ENCODE measurements at regions not wholly inside any gene's neighbourhood (a gene's known extent, or its start where the extent isn't known, plus 50 kb on each side); places are given as distances from the start of the nearest gene placed in this dataset.

DNA sequence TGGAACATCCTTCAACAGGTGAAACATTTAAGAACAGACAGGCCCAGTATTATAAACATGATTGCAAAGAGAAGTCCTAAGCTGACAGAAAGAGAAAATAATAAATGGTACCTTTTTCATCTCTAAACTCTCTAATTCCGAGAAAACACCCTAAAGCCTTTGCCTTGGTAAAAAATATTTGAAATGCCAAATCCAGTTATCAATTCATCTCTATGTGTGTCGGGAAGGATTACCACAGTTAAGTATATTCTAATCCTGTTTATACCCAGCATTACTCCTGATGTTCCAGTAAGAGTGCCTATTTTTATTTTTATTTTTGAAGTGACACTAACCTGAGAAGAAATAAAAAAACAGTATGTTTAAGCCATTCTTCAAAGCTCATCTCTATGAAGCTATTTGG, 219.3 kb upstream of the NANOGP8 start:
- DNase-seq (ENCODE audit: insufficient read length) (no peak), FAIRE-seq (no peak)
- TF ChIP-seq TAF1 (IDR thresholded peaks at IDR 0.05; ENCODE audit: borderline replicate concordance, low read depth, low read length) (no peak), POLR2A (IDR thresholded peaks at IDR 0.05; ENCODE audit: low read depth, low read length) (no peak), POLR2AphosphoS5 (IDR thresholded peaks at IDR 0.05; ENCODE audit: low read depth, low read length) (no peak)

DNA sequence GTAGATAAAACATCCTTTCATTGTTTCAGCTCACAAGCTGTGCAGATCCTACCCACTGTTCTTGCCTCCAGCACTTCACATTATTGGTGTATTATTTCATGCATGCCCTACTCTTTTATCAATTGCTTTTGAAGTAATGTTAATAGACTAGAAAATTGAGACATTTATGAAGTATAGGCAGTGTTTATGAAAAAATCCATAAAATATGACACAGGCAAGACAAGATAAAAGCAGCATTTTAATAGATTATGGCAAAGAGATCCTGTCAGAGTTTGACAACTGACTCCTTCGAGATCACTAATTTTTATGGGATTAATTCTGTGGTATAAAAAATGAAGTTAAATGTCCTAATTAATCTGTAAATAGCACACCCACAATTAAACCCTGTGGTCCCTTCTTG, 217.2 kb upstream of the NANOGP8 start:
- DNase-seq (ENCODE audit: insufficient read length) (no peak), FAIRE-seq (no peak)
- TF ChIP-seq POLR2A (IDR thresholded peaks at IDR 0.05; ENCODE audit: low read depth, low read length) (no peak), TAF1 (IDR thresholded peaks at IDR 0.05; ENCODE audit: borderline replicate concordance, low read depth, low read length) (no peak), POLR2AphosphoS5 (IDR thresholded peaks at IDR 0.05; ENCODE audit: low read depth, low read length) (no peak)

DNA sequence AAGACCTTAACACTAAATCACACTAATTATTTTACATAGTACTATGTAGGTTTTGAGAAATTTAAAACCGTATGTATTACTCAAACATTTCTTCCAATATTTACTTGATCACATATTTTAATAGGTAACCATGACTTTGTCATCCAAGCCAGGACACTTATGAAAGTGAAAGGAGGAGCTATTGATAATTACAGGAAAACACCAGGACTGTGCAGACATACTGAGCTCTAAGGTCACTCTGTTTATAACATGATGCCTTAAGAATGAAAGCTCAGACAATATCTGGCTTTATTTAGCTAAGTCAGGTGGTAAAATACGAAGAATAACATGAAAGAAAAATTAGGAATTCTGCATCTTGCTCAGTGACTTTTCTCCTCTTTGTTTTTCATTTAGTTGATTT, 216.0 kb upstream of the NANOGP8 start:
- TF ChIP-seq TAF1 (IDR thresholded peaks at IDR 0.05; ENCODE audit: borderline replicate concordance, low read depth, low read length) = no peak
- no peak for TF ChIP-seq POLR2A (IDR thresholded peaks at IDR 0.05; ENCODE audit: low read depth, low read length)
- no peak for TF ChIP-seq POLR2AphosphoS5 (IDR thresholded peaks at IDR 0.05; ENCODE audit: low read depth, low read length)
- no peak for FAIRE-seq

DNA sequence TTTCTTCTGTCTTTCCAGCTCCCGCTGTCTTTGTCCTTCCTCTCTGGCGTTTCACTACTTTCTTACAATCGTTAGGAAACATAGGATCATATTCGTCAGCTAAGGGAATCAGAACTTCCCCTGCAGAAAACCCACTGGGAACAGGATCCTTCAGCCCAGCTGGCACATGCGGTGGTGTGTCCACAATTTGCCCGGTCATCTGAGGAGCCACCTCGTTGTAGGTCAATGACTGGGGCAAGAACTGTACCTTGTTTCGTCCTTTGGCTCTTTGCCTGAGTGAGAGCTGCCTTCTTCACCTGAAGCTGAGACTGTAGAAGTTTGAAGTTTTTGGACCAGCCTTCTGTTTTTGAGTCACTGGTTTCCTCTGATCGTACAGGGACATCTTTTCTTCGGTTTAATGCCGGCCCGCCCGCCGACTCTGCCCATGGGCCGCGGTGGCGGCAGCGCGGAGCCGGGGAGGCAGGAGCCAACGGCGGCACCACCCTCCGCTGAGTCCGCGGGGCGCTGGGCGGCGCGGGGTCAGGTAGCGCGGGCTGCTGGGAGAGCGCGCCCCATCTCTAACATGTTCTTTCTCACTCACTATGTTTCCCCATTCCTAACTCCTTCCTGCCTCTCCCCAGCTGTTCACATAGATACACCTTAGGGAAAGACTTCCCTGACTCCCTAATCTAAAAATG, 214.1 kb upstream of the NANOGP8 start:
- no peak for DNase-seq (ENCODE audit: insufficient read length)
- FAIRE-seq = no peak
- TF ChIP-seq TAF1 (IDR thresholded peaks at IDR 0.05; ENCODE audit: borderline replicate concordance, low read depth, low read length) (no peak), POLR2A (IDR thresholded peaks at IDR 0.05; ENCODE audit: low read depth, low read length) (no peak), POLR2AphosphoS5 (IDR thresholded peaks at IDR 0.05; ENCODE audit: low read depth, low read length) (no peak)

More for the DNA sequence above, 216.0 kb upstream of the NANOGP8 start:
- DNase-seq (ENCODE audit: insufficient read length) = no peak

DNA sequence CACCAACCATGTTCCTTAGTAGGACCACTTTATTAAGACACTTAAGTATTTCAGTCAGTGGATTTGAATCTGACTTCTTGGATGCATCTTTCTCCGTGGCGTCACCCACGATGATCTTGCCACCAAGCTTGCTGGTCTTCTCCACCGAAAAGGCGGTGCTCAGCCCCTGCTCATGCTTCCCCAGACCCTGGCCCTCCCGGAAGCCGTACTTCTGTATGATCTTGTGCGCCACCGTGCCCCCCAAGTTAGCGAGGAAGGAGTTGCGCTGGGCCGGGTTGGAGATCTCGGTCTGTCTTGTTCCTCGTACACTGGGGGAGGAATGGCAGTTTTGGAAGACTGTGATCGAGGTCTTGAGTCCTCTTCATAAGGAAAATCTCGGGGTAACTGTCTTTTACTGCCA, 213.4 kb upstream of the NANOGP8 start:
- TF ChIP-seq TAF1 (IDR thresholded peaks at IDR 0.05; ENCODE audit: borderline replicate concordance, low read depth, low read length) (no peak), POLR2A (IDR thresholded peaks at IDR 0.05; ENCODE audit: low read depth, low read length) (no peak), POLR2AphosphoS5 (IDR thresholded peaks at IDR 0.05; ENCODE audit: low read depth, low read length) (no peak)
- FAIRE-seq = no peak
- no peak for DNase-seq (ENCODE audit: insufficient read length)

DNA sequence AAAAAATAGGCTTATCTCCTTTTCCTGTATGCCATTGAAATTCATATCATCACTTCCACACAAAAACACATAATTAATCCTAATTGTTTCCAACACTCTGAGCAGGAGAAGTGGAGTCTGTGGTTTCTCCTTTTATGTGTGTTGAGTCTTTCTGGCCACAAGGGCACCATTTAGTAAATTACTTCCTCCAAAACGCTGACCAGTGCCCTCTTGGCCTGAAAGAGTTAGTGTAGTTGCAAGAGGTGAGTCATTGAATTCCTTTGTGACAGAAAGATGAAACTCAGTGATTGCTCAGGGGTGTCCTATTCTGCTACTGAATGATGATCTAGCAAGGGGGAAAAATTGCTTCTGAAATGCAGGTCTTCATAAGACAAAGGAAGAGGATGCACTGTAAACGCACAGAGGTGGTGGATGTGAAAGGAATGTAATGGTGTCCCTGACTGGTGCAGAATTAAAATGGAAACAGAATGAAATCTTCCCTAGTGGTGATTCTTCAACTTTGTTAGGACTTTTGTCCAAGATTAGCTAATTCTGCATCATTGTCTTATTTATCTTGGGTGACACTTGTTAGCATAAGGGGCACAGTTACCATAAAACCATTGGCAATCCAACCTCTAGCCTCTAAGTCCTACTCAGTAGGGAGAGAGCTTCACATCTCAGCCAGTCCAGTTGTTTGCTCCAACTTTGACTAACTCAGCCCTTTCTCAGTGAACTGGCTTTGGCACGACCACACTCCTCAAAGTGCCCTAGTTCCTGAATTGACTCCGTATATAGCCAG, 208.4 kb upstream of the NANOGP8 start:
- FAIRE-seq (no peak), DNase-seq (ENCODE audit: insufficient read length) (no peak)
- TF ChIP-seq TAF1 (IDR thresholded peaks at IDR 0.05; ENCODE audit: borderline replicate concordance, low read depth, low read length) = no peak
- no peak for TF ChIP-seq POLR2AphosphoS5 (IDR thresholded peaks at IDR 0.05; ENCODE audit: low read depth, low read length)
- TF ChIP-seq POLR2A (IDR thresholded peaks at IDR 0.05; ENCODE audit: low read depth, low read length) = no peak

DNA sequence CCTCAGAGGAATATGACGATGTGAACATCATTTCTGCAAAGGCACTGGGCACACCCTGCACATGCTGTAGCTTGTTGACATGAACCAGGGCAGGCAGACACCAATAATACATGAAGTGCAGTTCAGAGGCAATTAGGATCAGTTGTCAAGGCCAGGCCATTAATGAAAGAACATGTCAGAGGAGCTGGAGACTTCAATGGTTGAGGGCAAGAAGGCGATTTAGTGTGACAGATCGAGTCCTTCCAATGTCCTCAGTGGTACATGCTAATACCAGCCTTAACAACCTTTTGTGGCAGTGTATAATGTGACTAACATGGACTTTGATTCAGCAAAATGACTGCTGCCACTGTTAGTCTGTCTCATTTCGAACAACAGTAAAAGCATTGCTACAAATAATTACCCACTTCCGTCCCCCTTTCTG, 205.2 kb upstream of the NANOGP8 start:
- no peak for FAIRE-seq
- TF ChIP-seq TAF1 (IDR thresholded peaks at IDR 0.05; ENCODE audit: borderline replicate concordance, low read depth, low read length) = no peak
- TF ChIP-seq POLR2AphosphoS5 (IDR thresholded peaks at IDR 0.05; ENCODE audit: low read depth, low read length) = no peak
- TF ChIP-seq POLR2A (IDR thresholded peaks at IDR 0.05; ENCODE audit: low read depth, low read length) = no peak
- no peak for DNase-seq (ENCODE audit: insufficient read length)

DNA sequence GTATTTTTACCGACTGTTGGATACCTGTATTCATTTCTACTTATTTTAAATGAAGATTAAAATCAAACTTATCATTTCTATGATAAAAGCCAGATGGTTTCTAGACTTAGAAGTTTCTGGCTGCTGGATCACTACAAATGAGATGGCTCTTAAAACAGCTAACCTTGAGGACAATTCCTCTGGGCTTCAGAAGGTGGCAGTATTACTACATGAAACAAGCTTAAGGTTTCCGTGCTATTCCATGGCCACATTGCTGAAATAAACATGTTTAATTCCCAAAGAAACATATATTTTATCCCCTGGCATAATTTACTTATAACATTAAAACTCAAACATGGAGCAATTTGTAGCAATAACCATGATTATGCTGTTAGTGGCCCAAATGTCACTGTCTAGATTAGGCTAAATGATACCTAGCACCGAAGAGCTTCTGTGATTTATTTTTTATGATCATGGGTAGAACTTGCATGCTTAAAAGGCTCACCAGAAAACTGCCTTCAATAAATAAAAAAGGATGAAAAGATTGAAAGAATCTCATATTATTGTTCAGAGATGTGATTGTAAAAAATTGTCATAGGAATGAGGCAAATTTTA, 204.0 kb upstream of the NANOGP8 start:
- DNase-seq (ENCODE audit: insufficient read length) (no peak), FAIRE-seq (no peak)
- TF ChIP-seq TAF1 (IDR thresholded peaks at IDR 0.05; ENCODE audit: borderline replicate concordance, low read depth, low read length) (no peak), POLR2AphosphoS5 (IDR thresholded peaks at IDR 0.05; ENCODE audit: low read depth, low read length) (no peak), POLR2A (IDR thresholded peaks at IDR 0.05; ENCODE audit: low read depth, low read length) (no peak)

DNA sequence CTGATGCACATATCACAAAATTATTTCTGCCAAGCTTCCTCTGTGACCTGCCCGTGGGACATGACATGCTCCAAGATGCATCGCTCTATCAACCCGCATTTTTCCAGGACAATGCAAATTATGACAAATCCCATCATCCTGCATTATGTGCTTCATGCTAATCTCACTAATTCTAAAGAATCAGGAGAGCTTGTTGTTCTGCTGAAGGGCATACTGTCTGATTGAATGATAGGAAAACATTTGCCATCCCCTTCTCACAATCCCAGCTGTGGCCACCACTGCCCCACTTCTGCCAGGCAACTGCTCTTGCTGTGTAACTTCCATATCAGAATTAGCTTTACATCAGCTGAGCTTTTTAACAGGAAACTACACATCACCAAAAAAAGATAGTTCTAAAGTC, 203.5 kb upstream of the NANOGP8 start:
- FAIRE-seq = no peak
- TF ChIP-seq TAF1 (IDR thresholded peaks at IDR 0.05; ENCODE audit: borderline replicate concordance, low read depth, low read length) (no peak), POLR2A (IDR thresholded peaks at IDR 0.05; ENCODE audit: low read depth, low read length) (no peak), POLR2AphosphoS5 (IDR thresholded peaks at IDR 0.05; ENCODE audit: low read depth, low read length) (no peak)
- no peak for DNase-seq (ENCODE audit: insufficient read length)

DNA sequence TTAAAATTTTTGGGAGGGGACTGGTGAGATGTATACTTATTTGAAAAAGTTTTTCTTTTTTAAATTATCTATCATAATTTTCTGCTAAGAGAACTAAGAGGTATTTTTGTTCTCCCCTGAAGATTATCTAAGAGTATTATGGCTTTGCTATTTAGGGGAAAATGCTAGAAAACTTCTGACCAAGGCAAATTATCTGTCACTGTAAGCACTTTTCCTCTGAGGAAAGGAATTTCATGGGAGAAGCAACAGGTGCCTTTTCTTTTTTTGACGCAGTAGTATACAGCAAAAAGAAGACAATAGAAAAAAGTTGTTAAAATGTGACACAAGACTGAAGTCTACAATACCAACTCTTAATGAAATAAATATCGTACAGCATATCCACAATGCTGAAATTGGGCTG, 201.6 kb upstream of the NANOGP8 start:
- DNase-seq (ENCODE audit: insufficient read length) (no peak), FAIRE-seq (no peak)
- TF ChIP-seq POLR2A (IDR thresholded peaks at IDR 0.05; ENCODE audit: low read depth, low read length) (no peak), TAF1 (IDR thresholded peaks at IDR 0.05; ENCODE audit: borderline replicate concordance, low read depth, low read length) (no peak), POLR2AphosphoS5 (IDR thresholded peaks at IDR 0.05; ENCODE audit: low read depth, low read length) (no peak)

DNA sequence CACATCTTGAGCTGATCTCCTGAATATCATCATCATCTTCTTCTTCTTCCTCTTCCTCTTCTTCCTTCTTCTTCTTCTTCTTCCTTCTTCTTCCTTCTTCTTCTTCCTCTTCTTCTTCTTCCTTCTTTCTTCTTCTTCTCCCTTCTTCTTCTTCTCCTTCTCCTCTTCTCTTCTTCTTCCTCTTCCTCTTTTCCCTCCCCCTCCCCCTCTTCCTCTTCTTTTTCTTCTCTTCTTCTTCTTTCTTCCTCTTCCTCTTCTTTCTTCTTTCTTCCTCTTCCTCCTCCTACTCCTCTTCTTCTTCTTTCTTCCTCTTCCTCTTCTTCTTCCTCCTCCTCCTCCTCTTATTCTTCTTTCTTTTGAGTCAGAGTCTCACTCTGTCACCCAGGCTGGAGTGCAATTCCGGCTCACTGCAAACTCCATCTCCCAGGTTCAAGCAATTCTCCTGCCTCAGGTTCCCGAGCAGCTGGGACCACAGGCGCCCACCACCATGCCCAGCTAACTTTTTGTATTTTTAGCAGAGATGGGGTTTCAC, 197.9 kb upstream of the NANOGP8 start:
- no peak for DNase-seq (ENCODE audit: insufficient read length)
- FAIRE-seq = no peak
- no peak for TF ChIP-seq TAF1 (IDR thresholded peaks at IDR 0.05; ENCODE audit: borderline replicate concordance, low read depth, low read length)

Data from GM12892 (cell line).